Endometrial microvascular endothelial cells (primary cell): ENCODE measurements at regions not wholly inside any gene's neighbourhood (a gene's known extent, or its start where the extent isn't known, plus 50 kb on each side); places are given as distances from the start of the nearest gene placed in this dataset.
"Not testable (repeated sequence)": the region's sequence is repeated elsewhere in the genome, so short reads cannot be mapped to it uniquely, and the experiment has no call there.

Experiments used
- in situ Hi-C: cut with HindIII; loops from 2 replicates; pipeline ENCODE4 v1.10.0; 2017; ENCODE audit warnings: low sequenced_read_pairs, low pct_unique_long_range_greater_than_20kb; ENCODE audit errors: inconsistent ontology term

GRCh38 chr4:128454281-128454871, 166.8 kb upstream of the PGRMC2 start:
- in situ Hi-C loops, result loop anchor here (10.0 to 25.0 kb wide), 2 partner anchors 108 to 350 kb away; partner anchors contain the start of gene JADE1

GRCh38 chr4:128452415-128452814, 164.8 kb upstream of the PGRMC2 start:
- in situ Hi-C loops, result loop anchor here (10.0 to 25.0 kb wide), 2 partner anchors 110 to 352 kb away; partner anchors contain the start of gene JADE1

- in situ Hi-C loops, result loop anchor here (10.0 to 25.0 kb wide), 2 partner anchors 111 to 353 kb away; partner anchors contain the start of gene JADE1
Observed at GRCh38 chr4:128451270-128451905, 163.8 kb upstream of the PGRMC2 start.

- in situ Hi-C loops, result loop anchor here (10.0 to 25.0 kb wide), 2 partner anchors 112 to 354 kb away; partner anchors contain the start of gene JADE1
Observed at GRCh38 chr4:128450326-128451120, 162.9 kb upstream of the PGRMC2 start.

- in situ Hi-C loops, result no loop called here
Observed at GRCh38 chr4:128449251-128449650, 161.6 kb upstream of the PGRMC2 start.

GRCh38 chr4:128444544-128445302, 157.1 kb upstream of the PGRMC2 start:
- in situ Hi-C loops, result no loop called here

GRCh38 chr4:128440923-128441322, 153.3 kb upstream of the PGRMC2 start:
- in situ Hi-C loops, result no loop called here

- in situ Hi-C loops, result not testable (repeated sequence)
Observed at GRCh38 chr4:128437023-128437422, 149.4 kb upstream of the PGRMC2 start.

- in situ Hi-C loops, result not testable (repeated sequence)
Observed at GRCh38 chr4:128429023-128429613, 141.5 kb upstream of the PGRMC2 start.

- in situ Hi-C loops, result no loop called here
Observed at GRCh38 chr4:128428397-128428796, 140.8 kb upstream of the PGRMC2 start.

GRCh38 chr4:128427832-128428366, 140.3 kb upstream of the PGRMC2 start:
- in situ Hi-C loops, result no loop called here

GRCh38 chr4:128424527-128425497, 137.2 kb upstream of the PGRMC2 start:
- in situ Hi-C loops, result no loop called here

- in situ Hi-C loops, result not testable (repeated sequence)
Observed at GRCh38 chr4:128422296-128422695, 134.7 kb upstream of the PGRMC2 start.

GRCh38 chr4:128416921-128417320, 129.3 kb upstream of the PGRMC2 start:
- in situ Hi-C loops, result no loop called here

- in situ Hi-C loops, result no loop called here
Observed at GRCh38 chr4:128410037-128410436, 122.4 kb upstream of the PGRMC2 start.

- in situ Hi-C loops, result no loop called here
Observed at GRCh38 chr4:128403586-128403985, 116.0 kb upstream of the PGRMC2 start.

- in situ Hi-C loops, result no loop called here
Observed at GRCh38 chr4:128394778-128395177, 107.2 kb upstream of the PGRMC2 start.
